IMR-90 (cell line): ENCODE measurements at regions not wholly inside any gene's neighbourhood (a gene's known extent, or its start where the extent isn't known, plus 50 kb on each side); places are given as distances from the start of the nearest gene placed in this dataset.

Experiments
- ATAC-seq: fragments of 200-7000 bp; cut with Tn5 transposase; 2 replicates; pipeline ENCODE4 v1.9.1; 2020; ENCODE audit warnings: low read depth, mild to moderate bottlenecking, moderate library complexity
- BruUV-seq: library from RNA; stranded (reverse); fragments of 400-500 nt; replicated peaks from 2 replicates; lab custom pipeline; 2021; lab: Mats Ljungman, UMichigan
- CTCF ChIA-PET: fragments of 300-600 bp; formaldehyde crosslinking; extraction: SDS; loops from one replicate; lab custom pipeline; 2021; ENCODE audit warnings: antibody characterized with exemption; lab: Yijun Ruan, JAX
- POLR2A ChIA-PET: fragments of 300-600 bp; sonication (Branson Sonifier 250); formaldehyde crosslinking; loops from one replicate; lab custom pipeline; 2022; ENCODE audit warnings: antibody characterized with exemption; ENCODE audit not compliant: unreplicated experiment; lab: Charles Lee
- DNase-seq: peaks from one replicate; pipeline ENCODE4 v3.0.0; 2013
- H2AFZ ChIP-seq: replicated peaks from 2 replicates; pipeline ENCODE3; 2013; ENCODE audit warnings: low read length, mild to moderate bottlenecking; ENCODE audit not compliant: poor library complexity
- H2AK5ac ChIP-seq: 2 replicates; pipeline ENCODE4 v1.6.1; 2013; ENCODE audit warnings: low read depth, low read length, inconsistent platforms
- H2AK9ac ChIP-seq: replicated peaks from 2 replicates; pipeline ENCODE3; 2013; ENCODE audit warnings: mild to moderate bottlenecking, low read depth, low read length, moderate library complexity; ENCODE audit not compliant: poor library complexity
- H2BK120ac ChIP-seq: 2 replicates; pipeline ENCODE4 v1.6.1; 2013; ENCODE audit warnings: low read depth, low read length, inconsistent platforms
- H2BK15ac ChIP-seq: 3 replicates; pipeline ENCODE4 v1.6.1; 2013; ENCODE audit warnings: low read depth, low read length, inconsistent platforms
- H2BK20ac ChIP-seq: 2 replicates; pipeline ENCODE4 v1.6.1; 2013; ENCODE audit warnings: low read depth, mild to moderate bottlenecking, inconsistent platforms, low read length, moderate library complexity
- H2BK5ac ChIP-seq: 2 replicates; pipeline ENCODE4 v1.6.1; 2013; ENCODE audit warnings: mild to moderate bottlenecking, low read depth, low read length, inconsistent platforms; ENCODE audit not compliant: poor library complexity, severe bottlenecking
- H3K14ac ChIP-seq: replicated peaks from 2 replicates; pipeline ENCODE4 v1.6.1; 2013; ENCODE audit warnings: low read depth, low read length, inconsistent platforms
- H3K18ac ChIP-seq: 2 replicates; pipeline ENCODE4 v1.6.1; 2013; ENCODE audit warnings: low read depth, low read length, control low read depth
- H3K23ac ChIP-seq: 2 replicates; pipeline ENCODE4 v1.6.1; 2013; ENCODE audit warnings: low read depth, low read length, inconsistent platforms
- H3K27ac ChIP-seq: 2 replicates; pipeline ENCODE4 v1.5.1; 2013; ENCODE audit warnings: mild to moderate bottlenecking, control low read depth, low read length; ENCODE audit not compliant: insufficient read depth
- H3K27me3 ChIP-seq: 2 replicates; pipeline ENCODE4 v1.6.1; 2013; ENCODE audit warnings: low read length; ENCODE audit not compliant: control insufficient read depth, insufficient read depth
- H3K36me3 ChIP-seq: 2 replicates; pipeline ENCODE4 v1.6.1; 2013; ENCODE audit warnings: low read length, mixed read lengths; ENCODE audit not compliant: control insufficient read depth, insufficient read depth
- H3K4ac ChIP-seq: 2 replicates; pipeline ENCODE4 v1.6.1; 2013; ENCODE audit warnings: low read depth, low read length, inconsistent platforms
- H3K4me1 ChIP-seq: 2 replicates; pipeline ENCODE4 v1.6.1; 2013; ENCODE audit warnings: low read length, mixed read lengths; ENCODE audit not compliant: control insufficient read depth, insufficient read depth
- H3K4me2 ChIP-seq: 2 replicates; pipeline ENCODE4 v1.6.1; 2013; ENCODE audit warnings: low read depth, mild to moderate bottlenecking, control low read depth, low read length, moderate library complexity
- H3K4me3 ChIP-seq: 2 replicates; pipeline ENCODE4 v1.5.1; 2013; ENCODE audit warnings: low read depth, mild to moderate bottlenecking, control low read depth, low read length, moderate library complexity; ENCODE audit not compliant: insufficient read depth
- H3K56ac ChIP-seq: 2 replicates; pipeline ENCODE4 v1.6.1; 2013; ENCODE audit warnings: low read length, inconsistent platforms; ENCODE audit not compliant: insufficient read depth; ENCODE audit errors: extremely low read depth
- H3K79me1 ChIP-seq, 2 experiments: 2 replicates each; pipeline ENCODE4 v1.6.1; 2013; ENCODE audit warnings: low read length in 2 of 2, inconsistent platforms in 1 of 2, low read depth in 1 of 2
- H3K9ac ChIP-seq: 2 replicates; pipeline ENCODE4 v1.6.1; 2013; ENCODE audit warnings: low read depth, low read length, control low read depth
- H3K9me1 ChIP-seq: 2 replicates; pipeline ENCODE4 v1.6.1; 2013; ENCODE audit warnings: low read length, inconsistent platforms; ENCODE audit not compliant: insufficient read depth
- H3K9me3 ChIP-seq: 2 replicates; pipeline ENCODE4 v1.6.1; 2013; ENCODE audit warnings: low read length; ENCODE audit not compliant: control insufficient read depth, insufficient read depth
- H4K20me1 ChIP-seq: 2 replicates; pipeline ENCODE4 v1.6.1; 2013; ENCODE audit warnings: low read length, inconsistent platforms; ENCODE audit not compliant: insufficient read depth
- H4K5ac ChIP-seq: 2 replicates; pipeline ENCODE4 v1.6.1; 2013; ENCODE audit warnings: mild to moderate bottlenecking, low read depth, low read length, control low read depth
- H4K8ac ChIP-seq, 2 experiments: 2 replicates each; pipeline ENCODE4 v1.6.1; 2013; ENCODE audit warnings: low read depth in 2 of 2, low read length in 2 of 2, control low read depth in 1 of 2, inconsistent platforms in 1 of 2
- H4K91ac ChIP-seq: 2 replicates; pipeline ENCODE4 v1.6.1; 2013; ENCODE audit warnings: low read depth, low read length, inconsistent platforms; ENCODE audit not compliant: insufficient read depth
- CEBPB ChIP-seq: IDR thresholded peaks from 2 replicates; pipeline ENCODE4 v1.6.1; 2012; ENCODE audit warnings: low read depth, low read length, improper control_type of control experiment
- FOS ChIP-seq: fragments of 150-350 bp; IDR thresholded peaks from 2 replicates; pipeline ENCODE4 v1.6.1; 2016; ENCODE audit warnings: low read depth, low read length
- MXI1 ChIP-seq: IDR thresholded peaks from 2 replicates; pipeline ENCODE4 v1.6.1; 2012; ENCODE audit warnings: low read depth, mild to moderate bottlenecking, low read length, moderate library complexity, borderline replicate concordance
- NFE2L2 ChIP-seq: fragments of 150-350 bp; IDR thresholded peaks from 2 replicates; pipeline ENCODE4 v1.6.1; 2016; ENCODE audit warnings: low read depth, mild to moderate bottlenecking, low read length
- RAD21 ChIP-seq: IDR thresholded peaks from 2 replicates; pipeline ENCODE4 v1.6.1; 2012; ENCODE audit warnings: low read length, improper control_type of control experiment
- USF2 ChIP-seq: fragments of 150-350 bp; IDR thresholded peaks from 2 replicates; pipeline ENCODE4 v1.6.1; 2017; ENCODE audit warnings: mild to moderate bottlenecking, antibody characterized with exemption, low read length, low read depth
- WGBS, 2 experiments: methylation state at CpG; one replicate each; pipeline versions ENCODE4 v1.1.5 to v1.1.7; 2013; ENCODE audit warnings: missing lambda C conversion rate in 2 of 2; ENCODE audit not compliant: insufficient read length in 1 of 2; ENCODE audit errors: extremely low coverage in 2 of 2; 5-methylcytosine and 5-hydroxymethylcytosine counted together
- dilution Hi-C: fragments of 300-500 bp; cut with HindIII; formaldehyde crosslinking; loops from one replicate; pipeline ENCODE4 v1.14.3; 2018; ENCODE audit warnings: low sequenced_read_pairs; ENCODE audit not compliant: unreplicated experiment
- in situ Hi-C: fragments of 300-500 bp; cut with MboI; formaldehyde crosslinking; loops from 3 replicates; pipeline ENCODE4 v1.14.3; 2019; ENCODE audit warnings: low sequenced_read_pairs, inconsistent platforms, mixed read lengths
- intact Hi-C: fragments of 100-400 bp; cut with micrococcal nuclease; formaldehyde crosslinking; loops from 2 replicates; pipeline ENCODE4 v1.10.0; 2022

GRCh38 chr15:98380721-98381120 is 267.6 kb upstream of the IGF1R start:
- Histone ChIP-seq H2BK5ac (no peak overlapping the region), H4K20me1 (no peaks in the 10 kb centered on the region), H3K4me2 (no peak overlapping the region), H3K14ac (no peak overlapping the region), H3K27me3 (no peaks in the 10 kb centered on the region), H2BK20ac (no peak overlapping the region), H4K5ac (no peak overlapping the region), H3K4me3 (no peak overlapping the region), H3K18ac (no peak overlapping the region), H3K4me1 (no peaks in the 10 kb centered on the region), H2AK5ac (no peak overlapping the region), H3K9me3 (no peaks in the 10 kb centered on the region; the same call in 1 of the 2 replicates), H3K27ac (no peak overlapping the region), H3K56ac (no peak overlapping the region), H3K9ac (no peak overlapping the region), H4K91ac (no peak overlapping the region), H3K9me1 (no peaks in the 10 kb centered on the region), H2AFZ (no peak overlapping the region), H3K79me1 (no peaks in the 10 kb centered on the region), H3K23ac (no peak overlapping the region), H4K8ac (no peak overlapping the region), H2AK9ac (no peak overlapping the region), H2BK15ac (no peak overlapping the region), H2BK120ac (no peak overlapping the region), H3K36me3 (no peaks in the 10 kb centered on the region), H3K4ac (no peak overlapping the region)
- dilution Hi-C loops (no loop called here), intact Hi-C loops (no loop called here), in situ Hi-C loops (no loop called here)
- no TSS peak for BruUV-seq
- ChIA-PET POLR2A (no interaction called here), CTCF (no interaction called here)
- DNase-seq (no peak), ATAC-seq (no peak)
- WGBS, 2 experiments: 0% methylated on average over 1 of the region's 3 CpGs; no CpG with 5 or more reads in 1 of the 2 experiments
- TF ChIP-seq CEBPB: no peak
- TF ChIP-seq MXI1: no peak
- TF ChIP-seq USF2: no peak
- no peak for TF ChIP-seq NFE2L2
- TF ChIP-seq RAD21: no peak
- TF ChIP-seq FOS: no peak
